Fibroblast of the aortic adventitia (primary cell): ENCODE measurements at regions not wholly inside any gene's neighbourhood (a gene's known extent, or its start where the extent isn't known, plus 50 kb on each side); places are given as distances from the start of the nearest gene placed in this dataset.
"Not testable (repeated sequence)": the region's sequence is repeated elsewhere in the genome, so short reads cannot be mapped to it uniquely, and the experiment has no call there.

ENCODE experiments used
- DNase-seq: peaks from one replicate; pipeline ENCODE4 v3.0.0-alpha.2; 2010; ENCODE audit warnings: low read depth
- H3K4me3 ChIP-seq: 2 replicates; pipeline ENCODE4 v1.5.1; 2011; ENCODE audit warnings: low read depth, mild to moderate bottlenecking, control low read depth, low read length, moderate library complexity
- TF ChIP-seq, protein P1 (sequence below): IDR thresholded peaks from 2 replicates; pipeline ENCODE4 v1.5.1; 2011; ENCODE audit warnings: mild to moderate bottlenecking, low read length, control low read depth, inconsistent platforms; ENCODE audit not compliant: insufficient read depth

DNA sequence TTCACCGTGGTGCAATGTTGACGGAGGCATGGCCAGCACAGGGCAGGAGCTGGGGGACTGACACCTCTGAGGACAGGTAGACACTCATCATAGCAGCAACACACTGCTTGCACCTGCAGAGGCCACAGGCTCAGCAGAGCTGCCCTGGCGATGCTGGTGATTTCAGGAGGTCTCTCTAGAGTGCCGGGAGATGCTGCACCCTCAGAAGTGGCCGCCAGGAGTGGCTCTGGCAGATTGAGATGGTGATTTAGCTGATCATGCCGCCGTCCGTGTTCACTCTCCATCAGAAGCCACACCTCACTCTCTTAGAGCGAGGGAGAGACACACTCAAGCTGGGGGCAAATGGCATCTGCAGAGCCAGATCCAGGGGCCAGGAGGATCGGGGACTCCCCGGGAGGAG, 244.6 kb upstream of the SGCG start:
- H3K4me3 ChIP-seq: no peak overlapping the region
- TF ChIP-seq, protein P1, sequence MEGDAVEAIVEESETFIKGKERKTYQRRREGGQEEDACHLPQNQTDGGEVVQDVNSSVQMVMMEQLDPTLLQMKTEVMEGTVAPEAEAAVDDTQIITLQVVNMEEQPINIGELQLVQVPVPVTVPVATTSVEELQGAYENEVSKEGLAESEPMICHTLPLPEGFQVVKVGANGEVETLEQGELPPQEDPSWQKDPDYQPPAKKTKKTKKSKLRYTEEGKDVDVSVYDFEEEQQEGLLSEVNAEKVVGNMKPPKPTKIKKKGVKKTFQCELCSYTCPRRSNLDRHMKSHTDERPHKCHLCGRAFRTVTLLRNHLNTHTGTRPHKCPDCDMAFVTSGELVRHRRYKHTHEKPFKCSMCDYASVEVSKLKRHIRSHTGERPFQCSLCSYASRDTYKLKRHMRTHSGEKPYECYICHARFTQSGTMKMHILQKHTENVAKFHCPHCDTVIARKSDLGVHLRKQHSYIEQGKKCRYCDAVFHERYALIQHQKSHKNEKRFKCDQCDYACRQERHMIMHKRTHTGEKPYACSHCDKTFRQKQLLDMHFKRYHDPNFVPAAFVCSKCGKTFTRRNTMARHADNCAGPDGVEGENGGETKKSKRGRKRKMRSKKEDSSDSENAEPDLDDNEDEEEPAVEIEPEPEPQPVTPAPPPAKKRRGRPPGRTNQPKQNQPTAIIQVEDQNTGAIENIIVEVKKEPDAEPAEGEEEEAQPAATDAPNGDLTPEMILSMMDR: no peak

DNA sequence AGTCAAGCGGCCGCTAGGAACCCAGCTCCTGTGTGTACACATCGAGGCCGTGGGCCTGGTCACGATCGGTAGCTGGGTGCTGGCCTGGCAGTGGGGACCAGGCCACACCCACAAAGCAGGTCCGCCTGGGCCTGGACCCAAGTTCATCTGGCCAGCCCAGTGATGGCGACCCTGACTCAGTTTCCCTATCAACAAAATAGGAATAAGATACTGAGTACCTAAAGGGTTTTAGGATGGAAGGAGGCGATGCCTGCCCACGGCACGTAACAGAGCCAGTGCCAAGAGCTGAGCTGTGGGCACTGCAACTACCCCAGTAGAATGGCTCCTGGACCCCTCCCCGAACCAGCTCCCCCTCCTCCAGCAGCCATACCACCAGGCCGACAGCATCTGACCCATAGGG, 243.5 kb upstream of the SGCG start:
- no peak for DNase-seq
- H3K4me3 ChIP-seq: no peak overlapping the region
- TF ChIP-seq, protein P1: no peak

More for the DNA sequence above, 244.6 kb upstream of the SGCG start:
- no peak for DNase-seq

DNA sequence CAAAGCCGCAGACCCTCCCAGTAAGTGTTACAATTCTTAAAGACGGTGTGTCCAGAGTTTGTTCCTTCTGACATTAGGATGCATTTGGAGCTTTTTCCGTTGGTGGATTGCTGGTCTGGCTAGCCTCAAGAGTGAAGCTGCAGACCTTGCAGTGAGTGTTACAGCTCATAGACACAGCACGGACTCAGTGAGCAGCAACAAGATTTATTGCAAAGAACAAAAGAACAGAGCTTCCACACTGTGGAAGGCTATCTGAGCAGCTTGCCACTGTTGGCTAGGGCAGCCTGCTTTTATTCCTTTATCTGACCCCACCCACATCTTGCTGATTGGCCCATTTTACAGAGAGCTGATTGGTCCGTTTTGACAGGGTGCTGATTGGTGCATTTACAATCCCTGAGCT, 242.8 kb upstream of the SGCG start:
- TF ChIP-seq, protein P1: no peak
- DNase-seq: no peak
- H3K4me3 ChIP-seq: no peak overlapping the region

DNA sequence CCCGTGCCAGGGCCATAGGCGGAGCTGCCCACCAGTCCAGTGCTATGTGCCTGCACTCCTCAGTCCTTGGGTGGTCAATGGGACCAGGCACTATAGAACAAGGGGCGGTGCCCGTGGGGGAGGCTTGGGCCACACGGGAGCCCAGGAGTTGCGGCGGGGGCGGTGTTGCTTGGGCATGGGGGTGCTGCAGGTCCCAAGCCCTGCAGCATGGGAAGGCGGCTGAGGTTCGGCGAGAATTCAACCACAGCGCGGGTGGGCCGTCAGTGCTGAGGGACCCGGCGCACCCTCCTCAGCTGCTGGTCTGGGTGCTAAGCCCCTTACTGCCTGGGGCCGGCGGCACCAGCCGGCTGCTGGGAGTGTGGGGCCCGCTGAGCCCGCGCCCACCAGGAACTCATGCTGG, 242.2 kb upstream of the SGCG start:
- DNase-seq: no peak
- TF ChIP-seq, protein P1: no peak
- H3K4me3 ChIP-seq: no peak overlapping the region

DNA sequence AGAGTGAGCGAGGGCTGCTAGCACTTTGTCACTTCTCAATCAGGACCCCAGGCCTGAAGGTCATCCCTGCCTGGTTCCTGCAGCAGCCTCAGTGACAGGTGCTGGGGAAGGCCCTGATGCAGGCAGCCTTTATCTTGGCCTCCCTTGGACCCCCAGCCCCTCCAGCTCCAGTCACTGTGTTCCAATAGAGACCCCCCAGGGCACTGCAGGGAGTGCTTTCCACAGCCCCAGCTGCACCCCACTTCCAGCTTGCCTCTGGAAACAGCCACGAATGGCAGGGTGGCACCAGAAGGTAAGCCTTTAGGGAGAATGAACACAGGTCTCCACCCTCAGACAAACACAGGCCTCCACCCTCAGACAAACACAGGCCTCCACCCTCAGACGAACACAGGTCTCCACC, 241.6 kb upstream of the SGCG start:
- TF ChIP-seq, protein P1: no peak
- H3K4me3 ChIP-seq: no peak overlapping the region
- DNase-seq: no peak

DNA sequence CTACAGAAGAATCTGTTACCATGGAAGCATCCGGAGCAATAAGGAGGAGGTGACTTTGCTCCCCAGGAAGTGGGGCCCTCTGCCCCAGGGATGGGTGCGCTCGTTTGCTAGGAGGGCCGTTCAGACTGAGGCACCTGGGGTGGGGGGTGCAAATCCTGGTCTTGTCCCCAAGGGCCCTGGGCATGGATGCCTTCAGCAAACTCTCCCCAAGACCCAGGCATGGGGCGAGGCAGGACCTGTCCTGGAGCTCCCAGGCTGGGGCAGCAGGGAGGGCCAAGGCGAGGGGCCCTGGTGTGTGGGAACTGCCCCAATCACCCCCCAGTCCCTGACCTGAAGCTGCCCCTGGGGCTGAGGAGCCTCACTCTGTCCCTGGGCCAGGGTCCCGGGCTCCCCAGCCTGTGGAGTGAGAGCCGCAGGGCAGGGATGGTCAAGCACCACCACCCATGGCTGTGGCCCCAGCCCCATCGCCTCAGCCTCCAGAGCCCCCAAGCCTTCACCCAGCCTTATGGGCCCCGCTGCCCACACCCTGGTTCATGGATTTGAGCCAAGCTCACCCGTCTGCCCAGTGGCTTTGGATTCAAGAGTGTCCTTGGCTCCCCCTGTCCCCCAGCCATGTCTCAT, 240.6 kb upstream of the SGCG start:
- no peak overlapping the region for H3K4me3 ChIP-seq
- TF ChIP-seq, protein P1: no peak
- DNase-seq: no peak

DNA sequence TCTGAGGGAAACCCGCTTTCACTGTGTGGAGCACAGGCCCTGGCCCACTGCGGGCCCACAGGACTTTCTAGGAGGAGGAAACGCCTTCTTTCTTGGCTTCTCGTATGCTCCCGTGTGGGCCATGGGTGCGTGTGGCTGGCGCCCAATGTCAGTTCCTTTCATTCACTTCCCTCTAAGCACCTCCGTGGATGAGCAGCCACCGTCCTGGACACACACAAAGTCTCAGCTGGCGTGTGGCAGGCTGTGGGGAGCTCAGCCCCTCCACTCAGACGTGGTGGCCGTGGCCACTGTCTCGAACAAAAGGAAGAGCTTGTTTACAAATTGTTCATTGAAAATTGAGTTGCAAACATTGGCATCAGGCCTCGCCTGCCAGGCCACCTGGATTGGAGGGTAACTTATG, 240.0 kb upstream of the SGCG start:
- H3K4me3 ChIP-seq: no peak overlapping the region
- DNase-seq: no peak
- TF ChIP-seq, protein P1: no peak

DNA sequence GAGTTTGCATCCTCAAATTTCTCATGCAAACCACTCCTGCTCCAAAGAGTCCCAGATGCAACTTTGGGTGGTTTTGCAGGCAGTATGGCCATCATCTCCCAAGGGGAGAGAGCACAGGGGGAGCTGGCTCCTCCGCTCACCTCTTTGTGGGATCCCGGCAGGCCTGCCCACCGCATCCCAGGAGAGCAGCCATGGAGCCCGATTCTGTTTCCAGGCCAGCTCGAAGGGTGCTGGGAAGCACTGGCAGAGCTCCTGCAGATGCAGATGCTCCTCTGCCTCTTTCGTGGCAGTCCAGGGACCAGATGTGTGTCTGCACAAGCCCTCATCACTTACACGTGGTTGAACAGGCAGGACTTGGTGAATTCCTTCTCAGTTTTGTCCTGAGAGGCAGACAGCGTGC, 239.3 kb upstream of the SGCG start:
- not testable (repeated sequence) for DNase-seq, H3K4me3 ChIP-seq

DNA sequence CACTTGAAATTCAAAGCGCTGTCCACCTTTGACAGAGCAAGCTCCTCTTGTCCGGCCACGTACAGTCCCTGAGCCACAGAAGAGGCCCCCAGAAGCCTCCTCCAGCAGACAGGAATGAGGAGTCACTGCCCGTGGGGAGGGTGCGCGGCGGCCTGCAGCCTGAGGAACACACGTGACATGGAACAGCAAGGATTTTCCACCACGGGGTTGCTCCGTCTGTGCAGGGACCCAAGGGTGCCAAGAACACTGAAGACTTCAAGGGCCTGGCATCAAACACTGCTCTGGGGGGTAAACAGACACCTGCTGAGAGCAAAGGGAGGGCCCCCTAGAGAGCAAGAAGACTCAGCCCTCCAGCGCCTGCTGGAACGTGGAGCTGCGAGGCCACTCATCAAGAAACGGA, 237.9 kb upstream of the SGCG start:
- DNase-seq: not testable (repeated sequence)

More for the DNA sequence above, 237.9 kb upstream of the SGCG start:
- not testable (repeated sequence) for H3K4me3 ChIP-seq
